HG02763 (cell line): ENCODE measurements at regions not wholly inside any gene's neighbourhood (a gene's known extent, or its start where the extent isn't known, plus 50 kb on each side); places are given as distances from the start of the nearest gene placed in this dataset.
"Not testable (repeated sequence)": the region's sequence is repeated elsewhere in the genome, so short reads cannot be mapped to it uniquely, and the experiment has no call there.

Experiments
- ATAC-seq: cut with Tn5 transposase; IDR thresholded peaks from one replicate; pipeline ENCODE4 v1.9.1; 2021; ENCODE audit warnings: mild to moderate bottlenecking, moderate library complexity; ENCODE audit not compliant: unreplicated experiment

DNA sequence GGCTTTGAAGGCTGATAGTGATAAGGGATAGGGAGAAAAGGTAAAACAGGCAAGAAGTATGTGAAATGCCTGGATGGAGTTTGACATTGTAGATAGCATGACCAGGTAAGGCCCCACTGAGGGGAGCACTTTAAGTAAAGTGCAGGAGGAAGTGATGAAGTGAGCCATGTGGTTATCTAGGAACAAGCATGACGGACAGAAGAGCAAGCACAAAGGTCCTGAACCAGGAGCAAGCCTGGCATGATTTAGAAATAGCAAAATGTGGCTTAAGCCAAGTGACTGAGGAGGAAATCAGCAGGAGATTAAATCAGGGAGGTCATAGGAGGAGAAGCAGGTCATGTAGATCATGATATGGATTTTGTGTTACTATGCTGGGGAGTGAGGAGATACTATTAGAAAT lies 129.2 kb downstream of the GLUL start:
- ATAC-seq, result no peak

DNA sequence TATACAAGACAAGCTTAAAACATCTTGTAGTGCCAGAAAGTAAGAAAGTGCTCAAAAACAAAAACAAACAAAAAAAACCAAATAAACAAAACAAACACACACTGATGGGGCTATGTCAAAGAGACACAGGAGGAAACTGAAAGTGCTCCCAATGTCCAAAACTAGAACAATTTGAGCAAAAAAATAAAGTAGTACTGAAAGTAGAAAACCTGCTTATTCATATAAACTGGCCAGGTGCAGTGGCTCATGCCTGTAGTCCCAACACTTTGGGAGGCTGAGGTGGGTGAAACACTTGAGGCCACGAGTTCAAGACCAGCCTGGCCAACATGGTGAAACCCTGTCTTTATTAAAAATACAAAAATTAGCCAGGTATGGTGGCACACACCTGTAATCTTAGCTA lies 129.9 kb downstream of the GLUL start:
- ATAC-seq, result no peak

DNA sequence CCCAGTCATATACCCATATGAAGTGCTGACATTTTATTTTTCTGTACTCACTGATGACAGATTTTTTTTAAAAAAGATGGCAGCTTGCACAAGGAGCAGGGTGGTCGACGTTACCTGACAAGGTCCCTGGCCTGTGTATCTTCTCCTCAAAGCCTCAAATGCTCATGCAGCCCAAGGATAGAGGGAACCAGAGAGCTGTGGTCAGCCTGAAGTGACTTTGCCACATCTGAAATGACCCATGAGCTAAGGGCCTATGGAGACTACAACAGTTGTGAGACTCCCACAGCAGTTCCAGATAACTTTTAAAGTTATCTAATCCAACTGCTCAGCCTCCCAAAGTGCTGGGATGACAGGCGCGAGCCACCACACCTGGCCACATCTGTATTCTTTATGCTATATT lies 131.1 kb downstream of the GLUL start:
- ATAC-seq, result no peak

DNA sequence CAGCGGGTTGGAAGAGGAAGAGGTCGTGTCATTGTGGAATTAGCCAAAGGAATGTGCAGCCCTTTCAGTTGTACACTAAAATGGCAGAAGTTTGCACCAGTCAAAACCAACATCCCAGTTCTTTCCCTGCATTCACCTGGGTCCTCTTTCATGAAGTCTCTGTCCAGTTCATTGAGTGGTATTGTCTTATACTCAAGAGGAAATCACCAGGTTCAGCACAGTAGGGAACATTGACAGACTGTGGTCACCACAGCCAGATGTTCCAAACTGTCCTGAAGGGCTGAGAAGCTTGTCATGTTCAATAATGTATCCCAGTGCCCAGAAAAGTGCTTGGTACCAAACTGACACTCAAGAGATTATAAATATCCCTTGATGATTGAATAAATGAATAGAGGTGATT lies 131.6 kb downstream of the GLUL start:
- no peak for ATAC-seq

DNA sequence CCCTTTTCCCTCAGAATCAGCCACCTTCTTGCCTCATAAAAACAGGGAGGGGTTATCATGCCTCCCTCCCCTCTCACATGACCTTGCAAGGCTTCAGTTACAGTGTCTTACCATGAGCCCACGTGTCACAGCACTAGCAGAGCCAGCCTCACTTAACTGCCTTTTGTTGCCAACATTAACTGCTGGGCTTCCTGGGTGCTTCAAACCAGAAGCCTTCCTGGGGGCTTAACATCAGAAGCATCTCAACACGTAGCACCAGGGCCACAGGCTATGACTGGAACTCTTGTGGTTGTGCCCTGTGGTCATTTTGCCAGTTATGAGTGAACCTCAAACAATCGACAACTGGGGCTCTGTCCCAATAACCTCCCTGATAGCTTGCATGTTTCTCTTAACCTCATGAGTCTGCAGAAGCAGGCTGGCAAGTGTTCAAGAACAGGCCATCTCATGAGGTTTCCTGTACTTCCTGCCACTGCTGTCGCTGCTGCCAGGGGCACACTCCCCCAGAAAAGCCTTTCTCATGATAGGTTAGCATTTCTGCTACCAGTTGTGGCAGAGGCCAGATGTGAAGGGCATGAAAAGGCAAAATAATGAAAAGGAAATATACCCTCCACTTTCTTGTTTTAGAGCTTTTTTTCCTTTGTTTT lies 132.2 kb downstream of the GLUL start:
- ATAC-seq, result peak; percentile 60

DNA sequence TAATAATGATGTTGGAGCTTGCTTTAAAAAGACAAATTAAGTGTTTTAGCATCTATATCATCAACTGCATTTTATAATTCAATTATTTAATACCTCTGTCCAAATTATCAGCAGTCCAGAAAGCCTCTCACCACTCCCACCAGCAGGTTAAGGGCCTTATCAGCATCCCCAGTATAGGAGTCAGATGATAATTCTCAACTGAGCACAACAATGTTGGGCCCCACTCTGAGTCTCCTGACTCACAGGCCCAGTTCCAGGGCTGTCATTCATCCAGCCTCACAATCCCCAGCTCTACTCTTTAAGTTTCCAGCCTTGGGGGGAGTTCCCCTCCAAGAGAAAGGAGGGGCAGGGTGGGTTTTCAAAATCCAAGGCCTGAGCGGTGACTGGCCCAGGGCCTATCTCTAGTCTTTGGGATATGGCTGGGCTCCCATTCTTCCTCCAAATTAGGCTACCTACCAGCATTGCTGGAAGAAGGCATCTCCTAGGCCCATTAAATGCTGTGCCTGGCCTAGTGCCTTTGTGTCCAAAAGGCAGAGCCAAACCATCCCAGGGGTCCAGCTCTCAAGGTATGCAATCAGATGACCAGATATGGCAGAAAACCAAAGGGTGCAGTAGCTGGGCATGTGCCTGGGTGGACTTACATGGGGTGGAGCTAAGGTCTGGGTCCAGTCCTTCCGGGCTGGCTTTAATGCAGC lies 134.1 kb downstream of the GLUL start:
- no peak for ATAC-seq

DNA sequence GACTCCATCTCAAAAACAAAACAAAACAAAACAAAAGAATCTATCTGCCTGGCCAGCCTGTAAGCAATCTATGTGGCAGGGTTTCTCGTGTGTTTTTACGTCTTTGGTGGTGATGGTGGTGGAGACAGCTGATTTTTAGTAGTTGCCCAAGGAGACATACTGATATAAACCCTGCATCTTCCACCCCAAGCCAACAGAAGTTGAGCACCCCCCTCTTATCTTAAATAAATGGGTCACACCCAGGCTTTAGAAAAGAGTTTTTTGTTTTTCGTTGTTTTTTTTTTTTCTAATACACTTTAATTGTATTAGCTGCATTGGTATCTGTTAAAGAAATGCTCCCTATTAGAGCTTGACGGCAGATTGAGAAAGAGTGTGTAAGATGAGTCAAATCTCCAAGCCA lies 134.7 kb downstream of the GLUL start:
- no peak for ATAC-seq

DNA sequence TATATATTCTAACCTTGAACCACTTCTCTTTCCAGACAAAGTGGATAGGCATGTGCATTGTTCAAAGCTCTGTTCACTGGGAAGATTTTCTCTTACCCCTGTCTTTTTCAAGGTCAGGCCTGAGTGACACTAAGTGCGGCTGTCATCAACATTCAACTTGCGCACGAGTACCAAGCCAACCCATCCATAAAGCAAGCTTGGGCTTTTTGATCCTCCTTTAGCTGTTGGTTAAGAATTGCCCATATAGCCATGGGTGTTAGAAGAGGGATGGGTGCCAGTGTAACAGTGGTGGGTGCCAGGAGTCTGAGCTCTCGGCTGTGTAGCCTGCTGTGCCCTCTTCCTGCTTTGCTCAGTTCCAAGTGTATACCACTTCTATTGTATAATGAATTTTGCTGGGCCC lies 136.1 kb downstream of the GLUL start:
- no peak for ATAC-seq

DNA sequence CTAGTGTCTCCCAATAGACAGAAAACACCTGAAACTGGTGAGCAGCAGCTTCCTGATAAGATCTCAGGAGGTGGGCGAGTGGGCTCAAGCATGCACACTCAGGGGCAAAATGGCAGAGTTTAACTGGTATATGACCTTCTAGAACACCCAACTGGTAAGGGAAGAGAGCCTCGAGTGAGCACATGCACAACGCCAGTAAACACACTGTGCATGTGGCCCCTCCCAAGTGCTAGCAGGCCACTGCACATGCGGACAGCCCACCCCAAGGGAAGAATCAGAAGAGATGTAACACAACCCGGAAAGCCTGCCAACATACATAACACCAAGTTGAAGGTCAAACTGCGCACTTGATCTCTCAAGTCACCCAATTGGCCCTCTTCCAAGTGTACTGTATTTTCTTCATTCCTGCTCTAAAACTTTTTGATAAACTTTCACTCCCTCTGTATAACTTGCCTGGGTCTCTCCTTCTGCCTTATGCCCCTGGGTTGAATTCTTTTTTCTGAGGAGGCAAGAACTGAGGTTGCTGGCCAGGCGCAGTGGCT lies 138.2 kb downstream of the GLUL start:
- ATAC-seq, result no peak

DNA sequence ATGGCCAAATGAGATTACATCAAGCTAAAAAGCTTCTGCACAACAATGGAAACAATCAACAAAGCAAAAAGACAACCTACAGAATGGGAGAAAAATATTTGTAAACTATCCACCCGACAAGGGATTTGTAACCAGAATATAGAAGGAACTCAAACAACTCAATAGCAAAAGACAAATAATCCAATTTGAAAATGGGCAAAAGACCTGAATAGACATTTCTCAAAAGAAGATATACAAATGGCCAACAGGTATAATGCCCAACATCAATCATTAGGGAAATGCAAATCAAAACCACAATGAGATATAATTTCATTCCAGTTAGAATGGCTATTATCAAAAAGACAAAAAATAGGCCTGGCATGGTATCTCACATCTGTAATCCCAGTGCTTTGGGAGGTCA lies 140.0 kb downstream of the GLUL start:
- ATAC-seq, result no peak

DNA sequence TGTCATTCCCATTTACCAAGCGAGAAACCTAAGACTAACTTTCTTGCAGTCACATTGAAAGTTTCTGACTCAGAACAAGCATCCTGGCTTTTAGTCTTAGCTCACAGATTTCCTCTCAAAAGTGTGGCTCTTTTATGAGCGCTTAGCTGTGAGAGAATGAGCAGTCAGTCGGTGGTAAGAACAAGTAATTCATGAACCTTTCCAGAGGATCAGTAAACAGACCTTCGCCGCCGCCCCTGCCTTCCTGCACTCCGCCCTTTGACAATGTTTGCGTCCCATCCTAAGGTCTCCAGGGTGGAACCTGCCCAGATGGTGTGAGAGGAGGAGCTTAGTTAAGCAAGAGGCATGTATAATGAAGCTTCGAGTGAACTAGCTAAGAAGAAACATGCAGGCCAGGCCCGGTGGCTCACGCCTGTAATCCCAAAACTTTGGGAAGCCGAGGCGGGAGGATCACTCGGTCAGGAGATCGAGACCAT lies 142.4 kb downstream of the GLUL start:
- ATAC-seq, result peak; percentile 61

DNA sequence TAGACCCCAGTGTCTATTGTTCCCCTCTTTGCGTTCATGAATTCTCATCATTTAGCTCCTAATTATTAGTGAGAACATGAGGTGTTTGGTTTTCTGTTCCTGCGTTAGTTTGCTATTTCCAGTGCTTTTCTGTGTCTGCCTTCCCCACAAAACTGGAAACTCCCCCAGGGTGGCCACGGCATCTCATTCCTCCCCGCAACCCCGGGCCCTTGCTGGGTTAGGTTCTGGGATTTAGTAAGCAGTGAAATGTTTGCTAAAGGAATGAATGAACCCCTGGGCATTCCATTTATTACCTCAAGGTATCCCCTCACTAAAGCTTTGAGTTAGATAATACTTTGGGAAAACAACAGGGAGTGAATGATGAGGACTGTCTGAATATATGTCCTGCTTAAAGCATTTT lies 142.9 kb downstream of the GLUL start:
- ATAC-seq, result no peak

DNA sequence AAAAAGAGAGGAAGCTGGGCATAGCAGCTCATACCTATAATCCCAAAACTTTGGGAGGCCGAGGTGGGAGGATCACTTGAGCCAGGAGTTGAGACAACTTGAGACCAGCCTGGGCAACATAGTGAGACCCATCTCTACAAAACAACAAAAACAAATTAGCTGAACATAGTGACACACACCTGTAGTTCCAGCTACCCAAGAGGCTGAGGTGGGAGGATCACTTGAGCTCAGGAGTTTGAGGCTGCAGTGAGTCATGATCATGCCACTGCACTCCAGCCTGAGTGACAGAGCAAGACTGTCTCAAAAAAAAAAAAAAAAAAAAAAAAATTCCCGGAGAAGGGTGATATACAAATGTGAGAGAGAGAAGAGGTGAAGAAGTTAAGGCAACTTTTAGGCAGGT lies 143.8 kb downstream of the GLUL start:
- ATAC-seq, result not testable (repeated sequence)

DNA sequence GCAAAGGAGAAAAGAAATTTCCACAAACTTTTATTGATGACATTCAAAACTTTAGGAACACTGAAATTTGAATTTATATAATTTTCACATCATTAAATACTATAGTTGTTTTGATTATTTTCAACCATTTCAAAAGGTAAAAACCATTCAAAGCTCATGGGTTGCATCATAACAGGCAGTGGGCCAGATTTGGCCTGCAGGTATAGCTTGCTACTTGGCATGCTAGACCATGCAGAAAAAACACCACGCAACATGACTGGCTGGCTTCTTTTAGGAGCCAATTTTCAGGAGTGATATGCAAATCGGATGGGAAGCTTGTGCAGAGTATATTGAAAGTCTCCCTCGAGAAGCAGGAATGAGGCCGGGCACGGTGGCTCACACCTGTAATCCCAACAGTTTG lies 144.8 kb downstream of the GLUL start:
- ATAC-seq, result no peak

DNA sequence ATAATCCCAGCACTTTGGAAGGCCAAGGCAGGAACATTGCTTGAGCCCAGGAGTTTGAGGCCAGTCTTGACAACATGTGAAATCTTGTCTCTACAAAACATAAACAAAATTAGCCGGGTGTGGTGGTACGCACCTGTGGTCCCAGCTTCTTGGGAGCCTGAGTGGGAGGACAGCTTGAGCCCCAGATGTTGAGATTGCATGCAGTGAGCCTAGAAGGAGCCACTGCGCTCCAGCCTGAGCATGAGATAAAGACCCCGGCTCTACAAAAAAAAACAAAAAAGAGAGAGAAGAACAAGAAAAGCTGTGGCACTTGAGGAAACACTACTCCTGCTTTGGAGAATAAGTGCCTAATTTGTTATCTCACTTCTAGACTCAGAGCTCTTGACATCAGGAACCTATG lies 146.6 kb downstream of the GLUL start:
- ATAC-seq, result no peak

DNA sequence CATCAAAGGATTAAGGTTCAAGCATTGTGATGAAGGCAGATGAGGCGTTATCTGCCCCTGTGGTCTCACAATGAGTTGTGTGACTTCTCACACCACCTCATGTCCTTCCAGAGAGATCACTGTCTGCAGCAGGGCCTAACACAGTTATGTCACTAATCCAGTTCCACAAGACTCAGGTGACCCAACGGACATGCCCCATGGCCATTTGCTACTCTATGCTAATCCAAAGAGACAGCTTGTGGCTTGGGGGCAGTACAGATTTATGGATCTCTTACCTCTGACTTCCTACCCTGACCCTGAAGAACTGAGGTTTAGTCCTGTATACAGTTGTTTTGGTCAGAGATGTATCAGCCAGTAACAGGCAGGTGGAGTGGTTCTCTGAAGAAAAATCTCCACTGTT lies 147.1 kb downstream of the GLUL start:
- ATAC-seq, result no peak

DNA sequence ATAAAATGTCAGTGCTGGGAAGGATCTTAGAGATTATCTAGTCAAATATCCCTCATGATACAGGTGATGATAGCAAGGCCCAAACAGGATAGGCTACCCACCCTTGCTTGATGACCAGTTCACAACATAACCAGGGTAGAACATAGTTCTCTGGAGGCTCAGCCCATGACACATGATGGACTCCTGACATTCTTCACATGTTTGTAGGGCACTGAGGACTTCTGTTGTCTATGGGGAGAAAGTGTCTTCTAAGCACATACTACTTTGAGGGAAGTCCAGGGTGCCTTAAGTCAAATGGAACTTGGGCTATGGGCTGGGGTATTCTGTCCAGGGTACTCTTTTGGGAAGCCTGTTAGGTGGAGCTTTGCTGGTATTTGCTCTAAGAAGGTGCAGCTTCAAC lies 148.9 kb downstream of the GLUL start:
- no peak for ATAC-seq

DNA sequence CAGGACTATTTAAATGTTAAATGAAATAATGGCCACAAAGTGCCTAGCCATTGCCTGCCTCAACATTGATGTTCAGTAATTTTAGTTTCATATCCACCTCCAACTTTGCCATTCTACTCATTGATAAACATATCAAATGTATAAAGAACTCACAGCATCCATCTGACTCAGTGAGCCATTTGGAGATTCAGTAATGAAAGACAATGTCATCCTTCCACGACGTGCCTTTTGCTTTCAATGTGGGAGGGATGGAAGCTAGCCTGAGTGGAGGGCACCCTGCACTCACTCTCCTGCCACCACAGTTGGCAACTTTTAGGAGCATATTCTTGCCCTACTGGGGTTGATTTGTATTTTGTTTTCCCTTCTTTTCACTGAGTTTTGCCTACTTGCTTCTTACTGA lies 151.5 kb downstream of the GLUL start:
- no peak for ATAC-seq

DNA sequence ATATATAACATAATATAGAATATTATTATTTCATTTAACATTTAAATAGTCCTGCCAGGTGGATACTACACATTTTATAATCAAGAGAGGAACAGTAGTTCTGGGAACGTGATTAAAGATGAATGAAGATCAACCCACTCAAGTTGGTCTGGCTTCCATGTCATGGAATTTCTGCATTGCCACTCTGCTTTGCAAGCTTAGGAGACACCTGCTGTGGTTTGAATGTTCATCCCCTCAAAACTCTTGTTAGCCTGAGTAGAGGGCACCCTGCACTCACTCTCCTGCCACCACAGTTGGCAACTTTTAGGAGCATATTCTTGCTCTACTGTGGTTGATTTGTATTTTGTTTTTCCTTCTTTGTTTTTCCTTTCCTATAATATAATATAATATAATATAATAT lies 153.2 kb downstream of the GLUL start:
- no peak for ATAC-seq

DNA sequence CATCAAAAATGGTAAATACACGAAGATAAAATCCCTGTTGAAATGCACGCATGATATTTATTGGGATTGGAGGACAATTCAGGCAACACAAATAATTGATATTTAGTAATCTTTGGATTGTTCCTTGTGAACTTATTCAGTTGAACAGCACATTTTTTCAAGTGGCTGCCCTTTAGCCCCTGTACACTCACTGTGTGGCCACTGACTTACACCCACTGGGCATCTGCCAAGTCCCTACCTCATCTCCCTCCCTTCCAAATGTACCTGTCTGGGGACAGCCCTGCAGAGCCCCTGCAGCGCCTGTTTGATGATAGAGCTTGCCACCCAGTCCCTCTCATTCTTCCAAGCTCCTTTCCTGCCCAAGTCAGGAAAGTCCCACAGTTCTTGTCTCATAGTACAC lies 154.3 kb downstream of the GLUL start:
- ATAC-seq, result no peak

DNA sequence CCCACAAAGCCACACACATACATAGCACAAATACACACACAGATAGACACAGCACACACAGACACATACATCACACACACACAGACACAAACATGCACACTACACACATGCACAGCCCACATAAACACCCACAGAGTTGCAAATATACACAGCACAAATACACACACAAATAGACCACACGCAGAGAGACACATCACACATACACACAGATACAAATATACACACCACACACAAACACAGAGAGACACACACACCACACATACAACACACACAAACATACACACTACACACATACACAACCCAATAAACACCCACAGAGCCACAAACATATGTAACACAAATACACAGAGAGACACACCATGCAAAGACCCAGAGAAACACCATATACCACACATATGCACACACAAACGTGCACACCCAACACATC lies 154.9 kb downstream of the GLUL start:
- no peak for ATAC-seq

DNA sequence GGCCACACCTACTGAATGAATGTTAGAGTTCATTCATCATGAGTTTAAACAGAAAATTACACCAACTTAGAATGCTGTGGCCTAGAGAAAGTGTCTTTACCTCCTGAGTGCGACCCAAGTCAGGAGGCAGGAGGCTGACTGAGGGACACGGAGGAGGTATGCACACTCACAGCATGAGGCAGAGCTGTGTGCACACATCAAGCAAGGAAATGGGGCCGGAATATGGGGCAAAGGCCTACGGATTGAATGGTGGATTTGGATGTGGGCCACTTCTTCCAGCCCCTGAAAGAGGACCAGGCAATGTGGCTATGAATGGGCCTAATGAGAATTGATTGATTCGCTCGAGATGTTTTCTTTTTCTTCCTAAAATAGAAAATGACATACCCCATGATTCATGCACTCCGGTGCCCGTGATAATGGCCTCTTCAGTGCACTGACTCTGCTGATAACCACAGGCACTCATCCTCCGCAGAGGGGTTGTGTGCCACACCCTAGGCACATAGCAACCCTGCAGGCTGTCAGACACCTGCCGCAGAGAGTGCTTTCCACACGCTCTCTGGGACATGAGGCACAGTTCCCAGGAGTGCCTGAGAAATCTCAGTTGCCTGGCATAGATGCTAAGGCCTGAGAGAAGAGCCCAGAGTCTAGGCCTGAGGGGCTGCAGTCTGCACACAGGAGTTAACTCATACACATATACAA lies 155.5 kb downstream of the GLUL start:
- no peak for ATAC-seq
